ENCODE measurements at regions not wholly inside any gene's neighbourhood (a gene's known extent, or its start where the extent isn't known, plus 50 kb on each side); places are given as distances from the start of the nearest gene placed in this dataset.
"Not testable (repeated sequence)": the region's sequence is repeated elsewhere in the genome, so short reads cannot be mapped to it uniquely, and the experiment has no call there.

DNA sequence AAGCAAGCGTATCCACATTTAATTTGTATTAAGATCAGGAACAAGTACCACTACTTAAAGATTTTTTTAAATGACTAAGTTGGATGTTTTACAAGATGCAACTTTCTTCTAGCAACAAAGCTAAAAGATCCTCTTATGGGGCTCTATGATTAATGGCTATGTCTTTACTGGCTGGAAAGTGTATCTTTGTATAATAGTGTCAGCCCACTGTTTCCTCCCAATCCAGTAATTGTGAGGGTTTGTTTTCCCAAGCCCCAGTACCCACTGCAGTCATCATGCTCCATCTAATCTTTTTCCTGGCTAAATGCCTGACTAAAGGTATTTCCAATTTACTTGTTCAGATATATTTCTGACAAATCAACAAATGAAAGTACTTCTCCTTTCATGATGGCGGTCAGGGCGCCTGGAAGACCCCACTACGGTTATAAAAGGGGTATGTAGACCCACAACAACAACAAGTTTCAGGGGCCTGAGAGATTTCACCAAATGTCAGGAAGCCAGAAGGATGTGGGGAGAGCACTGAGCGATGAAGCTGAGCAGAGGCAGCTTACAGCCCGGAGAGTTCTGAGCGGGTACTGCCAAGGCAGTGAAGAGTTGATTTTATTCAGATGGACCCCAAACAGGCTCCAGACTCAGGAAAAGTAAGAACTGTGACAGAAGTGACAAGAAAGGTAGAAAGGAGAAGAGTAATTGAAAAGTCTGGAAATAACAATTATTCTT, 222.6 kb upstream of the KLF14 start (continued):
- TF ChIP-seq, protein P1, sequence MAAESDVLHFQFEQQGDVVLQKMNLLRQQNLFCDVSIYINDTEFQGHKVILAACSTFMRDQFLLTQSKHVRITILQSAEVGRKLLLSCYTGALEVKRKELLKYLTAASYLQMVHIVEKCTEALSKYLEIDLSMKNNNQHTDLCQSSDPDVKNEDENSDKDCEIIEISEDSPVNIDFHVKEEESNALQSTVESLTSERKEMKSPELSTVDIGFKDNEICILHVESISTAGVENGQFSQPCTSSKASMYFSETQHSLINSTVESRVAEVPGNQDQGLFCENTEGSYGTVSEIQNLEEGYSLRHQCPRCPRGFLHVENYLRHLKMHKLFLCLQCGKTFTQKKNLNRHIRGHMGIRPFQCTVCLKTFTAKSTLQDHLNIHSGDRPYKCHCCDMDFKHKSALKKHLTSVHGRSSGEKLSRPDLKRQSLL (tag by site-specific recombination; IDR thresholded peaks at IDR 0.05), result no peak
- TF ChIP-seq ZNF561 (tag by site-specific recombination; IDR thresholded peaks at IDR 0.05; ENCODE audit: borderline replicate concordance) (no peak), GLI4 (tag by site-specific recombination; IDR thresholded peaks at IDR 0.05) (no peak), ZNF121 (tag by site-specific recombination; IDR thresholded peaks at IDR 0.05) (no peak), ZNF211 (tag by site-specific recombination; IDR thresholded peaks at IDR 0.05; ENCODE audit: low read depth) (no peak)
- TF ChIP-seq, protein P2, sequence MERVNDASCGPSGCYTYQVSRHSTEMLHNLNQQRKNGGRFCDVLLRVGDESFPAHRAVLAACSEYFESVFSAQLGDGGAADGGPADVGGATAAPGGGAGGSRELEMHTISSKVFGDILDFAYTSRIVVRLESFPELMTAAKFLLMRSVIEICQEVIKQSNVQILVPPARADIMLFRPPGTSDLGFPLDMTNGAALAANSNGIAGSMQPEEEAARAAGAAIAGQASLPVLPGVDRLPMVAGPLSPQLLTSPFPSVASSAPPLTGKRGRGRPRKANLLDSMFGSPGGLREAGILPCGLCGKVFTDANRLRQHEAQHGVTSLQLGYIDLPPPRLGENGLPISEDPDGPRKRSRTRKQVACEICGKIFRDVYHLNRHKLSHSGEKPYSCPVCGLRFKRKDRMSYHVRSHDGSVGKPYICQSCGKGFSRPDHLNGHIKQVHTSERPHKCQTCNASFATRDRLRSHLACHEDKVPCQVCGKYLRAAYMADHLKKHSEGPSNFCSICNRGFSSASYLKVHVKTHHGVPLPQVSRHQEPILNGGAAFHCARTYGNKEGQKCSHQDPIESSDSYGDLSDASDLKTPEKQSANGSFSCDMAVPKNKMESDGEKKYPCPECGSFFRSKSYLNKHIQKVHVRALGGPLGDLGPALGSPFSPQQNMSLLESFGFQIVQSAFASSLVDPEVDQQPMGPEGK (tag by site-specific recombination; IDR thresholded peaks at IDR 0.05), result no peak
- TF ChIP-seq, protein P3, sequence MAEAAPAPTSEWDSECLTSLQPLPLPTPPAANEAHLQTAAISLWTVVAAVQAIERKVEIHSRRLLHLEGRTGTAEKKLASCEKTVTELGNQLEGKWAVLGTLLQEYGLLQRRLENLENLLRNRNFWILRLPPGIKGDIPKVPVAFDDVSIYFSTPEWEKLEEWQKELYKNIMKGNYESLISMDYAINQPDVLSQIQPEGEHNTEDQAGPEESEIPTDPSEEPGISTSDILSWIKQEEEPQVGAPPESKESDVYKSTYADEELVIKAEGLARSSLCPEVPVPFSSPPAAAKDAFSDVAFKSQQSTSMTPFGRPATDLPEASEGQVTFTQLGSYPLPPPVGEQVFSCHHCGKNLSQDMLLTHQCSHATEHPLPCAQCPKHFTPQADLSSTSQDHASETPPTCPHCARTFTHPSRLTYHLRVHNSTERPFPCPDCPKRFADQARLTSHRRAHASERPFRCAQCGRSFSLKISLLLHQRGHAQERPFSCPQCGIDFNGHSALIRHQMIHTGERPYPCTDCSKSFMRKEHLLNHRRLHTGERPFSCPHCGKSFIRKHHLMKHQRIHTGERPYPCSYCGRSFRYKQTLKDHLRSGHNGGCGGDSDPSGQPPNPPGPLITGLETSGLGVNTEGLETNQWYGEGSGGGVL (tag by site-specific recombination; IDR thresholded peaks at IDR 0.05), result no peak

DNA sequence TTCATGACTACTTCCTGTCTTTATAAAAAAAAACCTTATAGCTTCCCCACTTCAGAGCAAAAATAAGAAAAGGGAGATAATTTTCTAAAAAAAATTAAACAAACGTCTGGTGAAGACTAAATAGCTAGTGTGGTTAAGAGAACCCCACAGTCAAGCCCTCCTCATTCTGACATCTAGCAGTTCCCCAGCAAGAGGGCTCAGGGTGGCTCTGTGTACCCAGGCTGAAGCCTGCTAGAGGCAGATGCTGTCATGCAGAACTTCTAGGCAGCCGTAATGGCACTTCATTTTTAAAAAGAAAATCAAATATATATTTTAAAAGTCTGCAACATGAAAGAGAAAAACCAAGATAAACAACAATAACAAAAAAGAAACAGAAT, 223.1 kb upstream of the KLF14 start:
- H3K36me3 ChIP-seq (ENCODE audit: control insufficient read depth in 2 of 2, insufficient read depth in 1 of 2, low read length in 2 of 2), result no peaks in the 10 kb centered on the region
- H3K4me1 ChIP-seq (ENCODE audit: control insufficient read depth, insufficient read depth, low read length), result 0 out of 2 replicates have a peak, but pooled peaks cover 2% of the 10 kb centered on the region
- ChIA-PET POLR2A (no interaction called here), CTCF (interaction anchor here (0.6 to 1.9 kb wide), 3 partner anchors 25 to 384 kb away, joined by 3 to 6 read pairs (median 3); no protein-coding TSS in a partner anchor)
- no peaks in the 10 kb centered on the region for H3K9me3 ChIP-seq (ENCODE audit: control insufficient read depth, insufficient read depth, low read depth, low read length)
- H3K4me3 ChIP-seq (ENCODE audit: low read depth, low read length), result no peak overlapping the region
- TF ChIP-seq, protein P4, sequence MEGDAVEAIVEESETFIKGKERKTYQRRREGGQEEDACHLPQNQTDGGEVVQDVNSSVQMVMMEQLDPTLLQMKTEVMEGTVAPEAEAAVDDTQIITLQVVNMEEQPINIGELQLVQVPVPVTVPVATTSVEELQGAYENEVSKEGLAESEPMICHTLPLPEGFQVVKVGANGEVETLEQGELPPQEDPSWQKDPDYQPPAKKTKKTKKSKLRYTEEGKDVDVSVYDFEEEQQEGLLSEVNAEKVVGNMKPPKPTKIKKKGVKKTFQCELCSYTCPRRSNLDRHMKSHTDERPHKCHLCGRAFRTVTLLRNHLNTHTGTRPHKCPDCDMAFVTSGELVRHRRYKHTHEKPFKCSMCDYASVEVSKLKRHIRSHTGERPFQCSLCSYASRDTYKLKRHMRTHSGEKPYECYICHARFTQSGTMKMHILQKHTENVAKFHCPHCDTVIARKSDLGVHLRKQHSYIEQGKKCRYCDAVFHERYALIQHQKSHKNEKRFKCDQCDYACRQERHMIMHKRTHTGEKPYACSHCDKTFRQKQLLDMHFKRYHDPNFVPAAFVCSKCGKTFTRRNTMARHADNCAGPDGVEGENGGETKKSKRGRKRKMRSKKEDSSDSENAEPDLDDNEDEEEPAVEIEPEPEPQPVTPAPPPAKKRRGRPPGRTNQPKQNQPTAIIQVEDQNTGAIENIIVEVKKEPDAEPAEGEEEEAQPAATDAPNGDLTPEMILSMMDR (tag by site-specific recombination; IDR thresholded peaks at IDR 0.05), result no peak
- TF ChIP-seq YY1 (tag by site-specific recombination; IDR thresholded peaks at IDR 0.05) (no peak), ZNF394 (tag by site-specific recombination; IDR thresholded peaks at IDR 0.05; ENCODE audit: borderline replicate concordance) (no peak), BCL11B (tag by site-specific recombination; IDR thresholded peaks at IDR 0.05; ENCODE audit: low read depth) (no peak), OVOL3 (tag by site-specific recombination; IDR thresholded peaks at IDR 0.05) (no peak)
- H3K27ac ChIP-seq (ENCODE audit: extremely low read depth, low read depth, low read length), result no peak overlapping the region

DNA sequence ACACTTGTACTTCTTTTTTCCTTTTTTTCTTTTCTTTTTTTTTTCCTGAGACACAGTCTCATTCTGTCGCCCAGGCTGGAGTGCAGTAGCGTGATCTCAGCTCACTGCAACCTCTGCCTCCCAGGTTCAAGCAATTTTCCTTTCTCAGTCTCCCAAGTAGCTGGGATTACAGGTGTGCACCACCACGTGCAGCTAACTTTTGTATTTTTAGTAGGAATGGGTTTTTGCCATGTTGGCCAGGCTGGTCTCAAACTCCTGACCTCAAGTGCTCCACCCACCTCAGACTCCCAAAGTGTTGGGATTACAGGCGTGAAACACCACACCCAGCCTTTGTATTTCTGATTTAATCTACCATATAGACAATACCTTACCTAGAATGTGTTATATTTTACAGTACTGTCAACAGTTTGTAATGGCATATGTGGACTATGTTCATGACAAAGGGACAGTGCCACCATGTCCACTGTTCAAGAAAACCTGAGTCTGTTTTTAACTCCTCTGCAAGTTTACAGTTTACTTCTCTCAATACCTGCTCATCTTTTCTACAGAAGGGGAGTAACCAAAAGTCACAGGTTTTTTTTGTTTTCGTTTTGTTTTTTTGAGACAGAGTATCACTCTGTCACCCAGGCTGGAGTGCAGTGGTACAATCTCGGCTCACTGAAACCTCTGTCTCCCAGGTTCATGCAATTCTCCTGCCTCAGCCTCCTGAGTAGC, 223.9 kb upstream of the KLF14 start:
- H3K4me3 ChIP-seq (ENCODE audit: low read depth, low read length); H3K9me3 ChIP-seq (ENCODE audit: control insufficient read depth, insufficient read depth, low read depth, low read length); H3K4me1 ChIP-seq (ENCODE audit: control insufficient read depth, insufficient read depth, low read length); H3K27ac ChIP-seq (ENCODE audit: extremely low read depth, low read depth, low read length); H3K36me3 ChIP-seq (ENCODE audit: control insufficient read depth in 2 of 2, insufficient read depth in 1 of 2, low read length in 2 of 2): not testable (repeated sequence)
- ChIA-PET POLR2A (interaction anchor here (0.7 kb wide), 1 partner anchor 31 kb away, joined by 3 read pairs; no protein-coding TSS in a partner anchor), CTCF (interaction anchor here (1.2 to 1.9 kb wide), 2 partner anchors 24 to 61 kb away, joined by 3 to 6 read pairs; no protein-coding TSS in a partner anchor)

All from HEK293 (cell line).